Osteoblast (primary cell): ENCODE measurements at regions not wholly inside any gene's neighbourhood (a gene's known extent, or its start where the extent isn't known, plus 50 kb on each side); places are given as distances from the start of the nearest gene placed in this dataset.

ENCODE experiments used
- DNase-seq: peaks from one replicate; pipeline ENCODE4 v3.0.0; 2011; ENCODE audit warnings: low spot score, mixed read lengths; ENCODE audit not compliant: insufficient read length; ENCODE audit errors: missing footprints
- H2AFZ ChIP-seq: 2 replicates; pipeline ENCODE4 v1.6.0; 2011; ENCODE audit warnings: mild to moderate bottlenecking, low read length
- H3K27ac ChIP-seq: 2 replicates; pipeline ENCODE4 v1.5.1; 2011; ENCODE audit warnings: mild to moderate bottlenecking, low read depth, low read length, moderate library complexity
- H3K27me3 ChIP-seq: 2 replicates; pipeline ENCODE4 v1.6.0; 2012; ENCODE audit warnings: mild to moderate bottlenecking, control low read depth, inconsistent platforms, low read length, moderate library complexity; ENCODE audit not compliant: insufficient read depth
- H3K36me3 ChIP-seq: 2 replicates; pipeline ENCODE4 v1.5.1; 2011; ENCODE audit warnings: mild to moderate bottlenecking, low read length, control low read depth, moderate library complexity; ENCODE audit not compliant: insufficient read depth
- H3K4me1 ChIP-seq: 2 replicates; pipeline ENCODE4 v1.5.1; 2011; ENCODE audit warnings: mild to moderate bottlenecking, low read length, control low read depth, moderate library complexity; ENCODE audit not compliant: insufficient read depth
- H3K4me2 ChIP-seq: 2 replicates; pipeline ENCODE4 v1.6.0; 2011; ENCODE audit warnings: mild to moderate bottlenecking, low read length; ENCODE audit not compliant: insufficient read depth
- H3K4me3 ChIP-seq: fragments of 200-600 bp; sonication (generic); 3 replicates; pipeline ENCODE4 v1.5.1; 2012; ENCODE audit warnings: mild to moderate bottlenecking, low read length, inconsistent platforms; ENCODE audit not compliant: insufficient read depth
- H3K79me2 ChIP-seq: 2 replicates; pipeline ENCODE4 v1.6.0; 2012; ENCODE audit warnings: mild to moderate bottlenecking, low read length, control low read depth, inconsistent platforms; ENCODE audit not compliant: insufficient read depth
- H3K9me3 ChIP-seq: 2 replicates; pipeline ENCODE4 v1.5.1; 2011; ENCODE audit warnings: low read depth, low read length, control low read depth
- H4K20me1 ChIP-seq: 2 replicates; pipeline ENCODE4 v1.6.0; 2012; ENCODE audit warnings: mild to moderate bottlenecking, low read length, control low read depth; ENCODE audit not compliant: insufficient read depth
- TF ChIP-seq, protein P1 (sequence below): IDR thresholded peaks from 2 replicates; pipeline ENCODE4 v1.5.1; 2011; ENCODE audit warnings: mild to moderate bottlenecking, low read depth, low read length, moderate library complexity; ENCODE audit errors: extremely low read depth

DNA sequence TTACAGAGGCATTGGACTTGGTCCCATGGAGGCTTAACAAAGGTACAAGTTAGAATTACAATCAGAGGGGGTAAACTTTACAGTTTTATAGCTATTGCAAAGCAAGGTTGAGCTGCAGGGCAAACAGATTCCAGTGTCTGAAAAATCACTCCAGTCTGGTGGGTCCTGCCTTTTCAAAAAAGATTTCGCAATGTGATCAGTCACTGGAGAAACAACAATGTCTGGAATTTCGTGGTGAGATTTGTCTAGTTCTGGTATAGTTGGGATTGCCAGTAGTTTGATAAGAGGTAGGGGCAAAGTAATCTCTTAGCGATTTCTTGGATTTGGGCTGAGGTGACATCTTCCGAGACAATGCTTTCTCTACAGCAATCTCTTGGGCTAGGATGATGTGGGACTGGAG, 1198.2 kb upstream of the PCDH9 start:
- Histone ChIP-seq H3K4me1 (no peaks in the 10 kb centered on the region), H3K4me2 (no peak overlapping the region), H4K20me1 (no peaks in the 10 kb centered on the region), H3K9me3 (peaks cover 6% of the 10 kb centered on the region), H2AFZ (no peak overlapping the region), H3K4me3 (no peak overlapping the region), H3K27me3 (no peaks in the 10 kb centered on the region), H3K79me2 (no peaks in the 10 kb centered on the region), H3K36me3 (no peaks in the 10 kb centered on the region), H3K27ac (no peak overlapping the region)
- DNase-seq: no peak
- TF ChIP-seq, protein P1, sequence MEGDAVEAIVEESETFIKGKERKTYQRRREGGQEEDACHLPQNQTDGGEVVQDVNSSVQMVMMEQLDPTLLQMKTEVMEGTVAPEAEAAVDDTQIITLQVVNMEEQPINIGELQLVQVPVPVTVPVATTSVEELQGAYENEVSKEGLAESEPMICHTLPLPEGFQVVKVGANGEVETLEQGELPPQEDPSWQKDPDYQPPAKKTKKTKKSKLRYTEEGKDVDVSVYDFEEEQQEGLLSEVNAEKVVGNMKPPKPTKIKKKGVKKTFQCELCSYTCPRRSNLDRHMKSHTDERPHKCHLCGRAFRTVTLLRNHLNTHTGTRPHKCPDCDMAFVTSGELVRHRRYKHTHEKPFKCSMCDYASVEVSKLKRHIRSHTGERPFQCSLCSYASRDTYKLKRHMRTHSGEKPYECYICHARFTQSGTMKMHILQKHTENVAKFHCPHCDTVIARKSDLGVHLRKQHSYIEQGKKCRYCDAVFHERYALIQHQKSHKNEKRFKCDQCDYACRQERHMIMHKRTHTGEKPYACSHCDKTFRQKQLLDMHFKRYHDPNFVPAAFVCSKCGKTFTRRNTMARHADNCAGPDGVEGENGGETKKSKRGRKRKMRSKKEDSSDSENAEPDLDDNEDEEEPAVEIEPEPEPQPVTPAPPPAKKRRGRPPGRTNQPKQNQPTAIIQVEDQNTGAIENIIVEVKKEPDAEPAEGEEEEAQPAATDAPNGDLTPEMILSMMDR: no peak

DNA sequence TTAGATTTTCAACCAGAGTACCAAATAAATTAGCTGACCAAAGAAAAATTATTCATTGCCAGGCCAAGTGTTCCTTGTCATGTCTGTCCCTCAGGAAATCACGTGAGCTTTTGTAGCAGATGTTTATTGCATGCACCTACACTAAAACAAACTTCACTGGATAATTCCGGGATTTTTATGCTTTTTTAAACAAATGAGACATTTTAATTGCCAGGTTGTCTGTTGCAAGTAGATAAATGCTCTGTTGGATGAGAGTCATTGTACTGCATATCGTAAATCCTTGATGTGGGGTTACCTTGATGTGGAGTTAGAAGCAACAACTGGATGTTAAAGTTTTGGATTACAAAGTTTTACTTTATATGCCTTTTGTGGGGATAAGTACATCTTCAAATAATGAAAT, 1187.7 kb upstream of the PCDH9 start:
- TF ChIP-seq, protein P1: no peak
- no peak overlapping the region for H3K27ac ChIP-seq
- DNase-seq: peak; percentile 54
- no peaks in the 10 kb centered on the region for H3K27me3 ChIP-seq
- no peak overlapping the region for H3K4me2 ChIP-seq
- H3K9me3 ChIP-seq: no peaks in the 10 kb centered on the region
- H3K36me3 ChIP-seq: no peaks in the 10 kb centered on the region
- no peaks in the 10 kb centered on the region for H4K20me1 ChIP-seq
- H3K4me1 ChIP-seq: no peaks in the 10 kb centered on the region
- H3K79me2 ChIP-seq: no peaks in the 10 kb centered on the region
- H3K4me3 ChIP-seq: no peak overlapping the region
- no peak overlapping the region for H2AFZ ChIP-seq

DNA sequence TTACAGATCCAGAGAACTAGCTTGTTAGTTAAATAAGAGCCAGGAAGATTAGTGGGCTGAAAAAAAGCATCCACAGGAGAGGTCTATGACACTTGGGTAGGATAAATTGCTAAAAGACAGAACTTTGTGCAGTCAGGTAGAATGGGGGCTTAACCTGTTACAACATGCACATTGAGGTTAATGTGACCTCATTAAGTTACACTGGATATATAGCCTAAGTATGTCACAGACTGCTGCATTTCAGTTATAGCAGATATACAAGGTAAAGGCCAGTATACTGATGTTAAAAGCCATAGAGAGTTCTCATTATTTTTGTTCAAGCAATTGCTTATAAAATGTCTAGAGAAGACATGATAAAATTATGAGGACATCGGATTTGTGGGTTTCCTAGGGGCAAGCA, 1179.9 kb upstream of the PCDH9 start:
- Histone ChIP-seq H4K20me1 (no peaks in the 10 kb centered on the region), H2AFZ (no peak overlapping the region), H3K4me1 (no peaks in the 10 kb centered on the region), H3K4me2 (no peak overlapping the region), H3K36me3 (no peaks in the 10 kb centered on the region), H3K27me3 (no peaks in the 10 kb centered on the region), H3K9me3 (peaks cover 3% of the 10 kb centered on the region), H3K27ac (no peak overlapping the region), H3K4me3 (no peak overlapping the region), H3K79me2 (no peaks in the 10 kb centered on the region)
- TF ChIP-seq, protein P1: no peak
- no peak for DNase-seq

DNA sequence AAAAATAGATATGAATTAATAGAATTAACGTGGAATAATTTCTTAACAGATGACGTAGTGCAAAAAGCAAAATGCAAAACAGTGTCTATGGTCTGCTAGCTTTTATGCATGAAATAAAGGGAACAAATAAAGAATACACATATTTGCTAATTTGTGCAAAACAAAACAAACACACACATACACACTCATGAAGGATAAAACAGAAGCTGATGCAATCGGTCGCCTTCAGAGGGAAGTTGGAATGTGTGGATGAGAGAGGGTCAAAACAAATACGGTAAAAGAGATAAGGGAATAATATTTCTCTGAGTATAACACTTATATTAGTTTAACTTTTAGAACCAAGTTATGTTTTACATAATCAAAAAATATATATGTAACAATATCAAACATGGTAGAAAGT, 1160.9 kb upstream of the PCDH9 start:
- Histone ChIP-seq H2AFZ (no peak overlapping the region), H3K4me3 (no peak overlapping the region), H4K20me1 (no peaks in the 10 kb centered on the region), H3K9me3 (peaks cover 3% of the 10 kb centered on the region), H3K27me3 (no peaks in the 10 kb centered on the region), H3K27ac (no peak overlapping the region), H3K4me1 (no peaks in the 10 kb centered on the region), H3K4me2 (no peak overlapping the region), H3K79me2 (no peaks in the 10 kb centered on the region), H3K36me3 (no peaks in the 10 kb centered on the region)
- no peak for DNase-seq
- TF ChIP-seq, protein P1: no peak
